ENCODE measurements at regions not wholly inside any gene's neighbourhood (a gene's known extent, or its start where the extent isn't known, plus 50 kb on each side); places are given as distances from the start of the nearest gene placed in this dataset.

GRCh38 chr7:68417002-68417401, 1181.3 kb upstream of the AUTS2 start:
- Histone ChIP-seq H3K9ac (ENCODE audit: low read depth, low read length) (no peak overlapping the region), H3K36me3 (ENCODE audit: insufficient read depth, low read length) (no peaks in the 10 kb centered on the region), H3K9me3 (ENCODE audit: insufficient read depth, low read depth, low read length) (peaks cover 11% of the 10 kb centered on the region), H3K27ac (ENCODE audit: low read depth, low read length) (no peak overlapping the region), H3K4me1 (ENCODE audit: insufficient read depth, low read length) (no peaks in the 10 kb centered on the region), H3K4me3 (ENCODE audit: low read length) (no peak overlapping the region), H3K27me3 (ENCODE audit: insufficient read depth, low read length) (no peaks in the 10 kb centered on the region)
- WGBS, result 96% methylated on average over 2 of the region's 2 CpGs

- no peak overlapping the region for H3K9ac ChIP-seq (ENCODE audit: low read depth, low read length)
Measured at GRCh38 chr7:68417659-68418058, 1180.6 kb upstream of the AUTS2 start.

GRCh38 chr7:68420342-68421192, 1177.7 kb upstream of the AUTS2 start:
- Histone ChIP-seq H3K27ac (ENCODE audit: low read depth, low read length) (no peak overlapping the region), H3K4me3 (ENCODE audit: low read length) (no peak overlapping the region), H3K27me3 (ENCODE audit: insufficient read depth, low read length) (no peaks in the 10 kb centered on the region), H3K36me3 (ENCODE audit: insufficient read depth, low read length) (no peaks in the 10 kb centered on the region), H3K4me1 (ENCODE audit: insufficient read depth, low read length) (peaks cover 5% of the 10 kb centered on the region; the same call in 1 of the 2 replicates), H3K9me3 (ENCODE audit: insufficient read depth, low read depth, low read length) (peaks cover 6% of the 10 kb centered on the region), H3K9ac (ENCODE audit: low read depth, low read length) (no peak overlapping the region)
- 95% methylated on average over 10 of the region's 11 CpGs for WGBS

More at GRCh38 chr7:68417659-68418058, 1180.6 kb upstream of the AUTS2 start:
- Histone ChIP-seq H3K9me3 (ENCODE audit: insufficient read depth, low read depth, low read length) (peaks cover 11% of the 10 kb centered on the region), H3K4me3 (ENCODE audit: low read length) (no peak overlapping the region), H3K4me1 (ENCODE audit: insufficient read depth, low read length) (no peaks in the 10 kb centered on the region), H3K36me3 (ENCODE audit: insufficient read depth, low read length) (no peaks in the 10 kb centered on the region), H3K27ac (ENCODE audit: low read depth, low read length) (no peak overlapping the region), H3K27me3 (ENCODE audit: insufficient read depth, low read length) (no peaks in the 10 kb centered on the region)
- 78% methylated on average over 1 of the region's 1 CpG for WGBS

DNA sequence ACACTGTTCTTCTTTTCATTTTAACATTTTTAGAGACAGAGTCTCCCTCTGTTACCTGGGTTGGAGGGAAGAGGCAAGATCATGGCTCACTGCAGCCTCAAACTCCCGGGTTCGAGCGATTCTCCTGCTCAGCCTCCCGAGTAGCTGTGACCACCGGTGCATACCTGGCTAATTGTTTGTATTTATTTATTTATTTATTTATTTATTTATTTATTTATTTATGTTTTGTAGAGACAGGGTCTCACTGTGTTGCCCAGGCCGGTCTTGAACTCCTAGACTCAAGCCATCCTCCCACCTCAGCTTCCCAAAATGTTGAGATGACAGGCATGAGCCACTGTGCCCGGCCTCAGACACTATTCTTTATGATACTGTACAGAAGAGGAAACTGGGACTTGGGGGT, 1176.6 kb upstream of the AUTS2 start:
- Histone ChIP-seq H3K4me1 (ENCODE audit: insufficient read depth, low read length) (peaks cover 5% of the 10 kb centered on the region; the same call in 1 of the 2 replicates), H3K36me3 (ENCODE audit: insufficient read depth, low read length) (no peaks in the 10 kb centered on the region), H3K9ac (ENCODE audit: low read depth, low read length) (no peak overlapping the region), H3K27me3 (ENCODE audit: insufficient read depth, low read length) (no peaks in the 10 kb centered on the region), H3K9me3 (ENCODE audit: insufficient read depth, low read depth, low read length) (no peaks in the 10 kb centered on the region), H3K27ac (ENCODE audit: low read depth, low read length) (no peak overlapping the region), H3K4me3 (ENCODE audit: low read length) (no peak overlapping the region)
- 99% methylated on average over 6 of the region's 7 CpGs for WGBS

- Histone ChIP-seq H3K4me1 (ENCODE audit: insufficient read depth, low read length) (peaks cover 5% of the 10 kb centered on the region; the same call in 1 of the 2 replicates), H3K9me3 (ENCODE audit: insufficient read depth, low read depth, low read length) (no peaks in the 10 kb centered on the region), H3K27ac (ENCODE audit: low read depth, low read length) (no peak overlapping the region), H3K36me3 (ENCODE audit: insufficient read depth, low read length) (no peaks in the 10 kb centered on the region), H3K9ac (ENCODE audit: low read depth, low read length) (no peak overlapping the region), H3K4me3 (ENCODE audit: low read length) (no peak overlapping the region), H3K27me3 (ENCODE audit: insufficient read depth, low read length) (no peaks in the 10 kb centered on the region)
- WGBS, result 72% methylated on average over 4 of the region's 4 CpGs
Measured at GRCh38 chr7:68422281-68422680, 1176.0 kb upstream of the AUTS2 start.

DNA sequence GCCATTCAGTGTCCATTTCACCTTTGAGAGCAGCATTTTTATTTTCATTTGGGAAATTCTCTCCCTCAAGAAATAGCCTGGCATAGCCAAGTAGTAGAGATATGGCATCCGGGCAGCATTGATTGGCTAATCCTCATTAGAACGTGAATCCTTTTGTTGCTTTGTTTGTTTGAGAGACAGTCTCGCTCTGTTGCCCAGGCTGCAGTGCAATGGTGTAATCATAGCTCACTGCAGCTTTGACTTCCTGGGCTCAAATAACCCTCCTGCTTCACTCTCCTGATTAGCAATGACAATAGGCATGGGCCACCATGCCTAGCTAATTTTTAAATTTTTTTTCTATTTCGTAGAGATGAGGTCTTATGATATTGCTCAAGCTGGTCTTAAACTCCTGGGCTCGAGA, 1174.9 kb upstream of the AUTS2 start:
- no peak overlapping the region for H3K9ac ChIP-seq (ENCODE audit: low read depth, low read length)
- H3K27ac ChIP-seq (ENCODE audit: low read depth, low read length), result no peak overlapping the region
- no peaks in the 10 kb centered on the region for H3K9me3 ChIP-seq (ENCODE audit: insufficient read depth, low read depth, low read length)
- H3K36me3 ChIP-seq (ENCODE audit: insufficient read depth, low read length), result no peaks in the 10 kb centered on the region
- H3K27me3 ChIP-seq (ENCODE audit: insufficient read depth, low read length), result no peaks in the 10 kb centered on the region
- H3K4me1 ChIP-seq (ENCODE audit: insufficient read depth, low read length), result peaks cover 5% of the 10 kb centered on the region; the same call in 1 of the 2 replicates
- WGBS, result 84% methylated on average over 3 of the region's 5 CpGs
- H3K4me3 ChIP-seq (ENCODE audit: low read length), result no peak overlapping the region

GRCh38 chr7:68424658-68425297, 1173.5 kb upstream of the AUTS2 start:
- Histone ChIP-seq H3K4me1 (ENCODE audit: insufficient read depth, low read length) (peaks cover 5% of the 10 kb centered on the region; the same call in 1 of the 2 replicates), H3K4me3 (ENCODE audit: low read length) (no peak overlapping the region), H3K27me3 (ENCODE audit: insufficient read depth, low read length) (no peaks in the 10 kb centered on the region), H3K27ac (ENCODE audit: low read depth, low read length) (no peak overlapping the region), H3K36me3 (ENCODE audit: insufficient read depth, low read length) (no peaks in the 10 kb centered on the region), H3K9me3 (ENCODE audit: insufficient read depth, low read depth, low read length) (no peaks in the 10 kb centered on the region), H3K9ac (ENCODE audit: low read depth, low read length) (no peak overlapping the region)
- WGBS, result 98% methylated on average over 4 of the region's 4 CpGs

- Histone ChIP-seq H3K27me3 (ENCODE audit: insufficient read depth, low read length) (no peaks in the 10 kb centered on the region), H3K27ac (ENCODE audit: low read depth, low read length) (no peak overlapping the region), H3K9me3 (ENCODE audit: insufficient read depth, low read depth, low read length) (no peaks in the 10 kb centered on the region), H3K4me1 (ENCODE audit: insufficient read depth, low read length) (peaks cover 5% of the 10 kb centered on the region; the same call in 1 of the 2 replicates), H3K9ac (ENCODE audit: low read depth, low read length) (no peak overlapping the region), H3K4me3 (ENCODE audit: low read length) (no peak overlapping the region), H3K36me3 (ENCODE audit: insufficient read depth, low read length) (no peaks in the 10 kb centered on the region)
- 95% methylated on average over 6 of the region's 6 CpGs for WGBS
Measured at GRCh38 chr7:68425377-68425776, 1172.9 kb upstream of the AUTS2 start.

DNA sequence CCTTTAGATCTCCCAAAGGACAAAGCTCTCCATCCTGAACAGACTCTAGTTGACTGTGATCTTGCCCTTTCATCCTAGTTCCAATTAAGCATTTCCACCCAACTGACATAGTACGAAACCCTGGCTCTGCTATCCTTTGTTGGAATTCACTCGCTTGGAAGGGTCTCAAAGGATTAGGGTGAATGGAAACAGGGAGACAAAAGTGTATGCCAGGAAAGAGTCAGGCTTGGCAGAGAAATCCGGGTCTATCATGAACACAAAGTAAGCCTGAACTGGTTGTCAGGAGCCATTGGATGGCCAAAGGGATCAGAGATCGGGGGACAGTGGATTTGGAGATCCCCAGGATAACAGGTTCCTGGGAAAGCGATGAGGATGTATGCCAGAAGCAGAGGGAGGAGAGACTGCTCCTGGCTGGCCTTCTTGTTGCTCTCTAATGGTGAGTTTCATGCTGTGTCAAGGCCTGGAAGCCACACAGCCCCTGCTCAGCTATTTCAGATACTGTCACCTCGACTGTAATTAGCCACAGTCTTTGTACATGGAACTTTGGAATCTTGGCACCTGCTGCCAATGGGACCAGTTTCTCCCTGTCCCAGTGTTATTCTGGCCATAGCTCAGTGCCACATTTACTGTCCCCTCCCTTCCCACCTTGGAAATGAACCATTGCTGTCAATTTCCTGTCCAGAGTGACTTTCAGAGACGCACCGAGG, 1168.7 kb upstream of the AUTS2 start:
- no peaks in the 10 kb centered on the region for H3K36me3 ChIP-seq (ENCODE audit: insufficient read depth, low read length)
- no peak overlapping the region for H3K9ac ChIP-seq (ENCODE audit: low read depth, low read length)
- H3K9me3 ChIP-seq (ENCODE audit: insufficient read depth, low read depth, low read length), result no peaks in the 10 kb centered on the region
- H3K4me3 ChIP-seq (ENCODE audit: low read length), result no peak overlapping the region
- no peaks in the 10 kb centered on the region for H3K27me3 ChIP-seq (ENCODE audit: insufficient read depth, low read length)
- peaks cover 3% of the 10 kb centered on the region; the same call in 1 of the 2 replicates for H3K4me1 ChIP-seq (ENCODE audit: insufficient read depth, low read length)
- WGBS, result 95% methylated on average over 8 of the region's 8 CpGs
- H3K27ac ChIP-seq (ENCODE audit: low read depth, low read length), result no peak overlapping the region

GRCh38 chr7:68432585-68432984, 1165.7 kb upstream of the AUTS2 start:
- H3K4me3 ChIP-seq (ENCODE audit: low read length), result no peak overlapping the region
- H3K9me3 ChIP-seq (ENCODE audit: insufficient read depth, low read depth, low read length), result no peaks in the 10 kb centered on the region
- H3K27me3 ChIP-seq (ENCODE audit: insufficient read depth, low read length), result no peaks in the 10 kb centered on the region
- no peaks in the 10 kb centered on the region for H3K4me1 ChIP-seq (ENCODE audit: insufficient read depth, low read length)
- WGBS, result 96% methylated on average over 4 of the region's 4 CpGs
- no peak overlapping the region for H3K27ac ChIP-seq (ENCODE audit: low read depth, low read length)
- no peaks in the 10 kb centered on the region for H3K36me3 ChIP-seq (ENCODE audit: insufficient read depth, low read length)
- H3K9ac ChIP-seq (ENCODE audit: low read depth, low read length), result no peak overlapping the region
